Stimulated activated CD4-positive, alpha-beta T cell treated with anti-CD3 and anti-CD28 coated beads, Interleukin-4, amount 100 ng/mL, for 24 hours (primary cell): ENCODE measurements at regions not wholly inside any gene's neighbourhood (a gene's known extent, or its start where the extent isn't known, plus 50 kb on each side); places are given as distances from the start of the nearest gene placed in this dataset.

Source experiments
- DNase-seq: peaks from one replicate; pipeline ENCODE4 v3.0.0-alpha.2; 2020

DNA sequence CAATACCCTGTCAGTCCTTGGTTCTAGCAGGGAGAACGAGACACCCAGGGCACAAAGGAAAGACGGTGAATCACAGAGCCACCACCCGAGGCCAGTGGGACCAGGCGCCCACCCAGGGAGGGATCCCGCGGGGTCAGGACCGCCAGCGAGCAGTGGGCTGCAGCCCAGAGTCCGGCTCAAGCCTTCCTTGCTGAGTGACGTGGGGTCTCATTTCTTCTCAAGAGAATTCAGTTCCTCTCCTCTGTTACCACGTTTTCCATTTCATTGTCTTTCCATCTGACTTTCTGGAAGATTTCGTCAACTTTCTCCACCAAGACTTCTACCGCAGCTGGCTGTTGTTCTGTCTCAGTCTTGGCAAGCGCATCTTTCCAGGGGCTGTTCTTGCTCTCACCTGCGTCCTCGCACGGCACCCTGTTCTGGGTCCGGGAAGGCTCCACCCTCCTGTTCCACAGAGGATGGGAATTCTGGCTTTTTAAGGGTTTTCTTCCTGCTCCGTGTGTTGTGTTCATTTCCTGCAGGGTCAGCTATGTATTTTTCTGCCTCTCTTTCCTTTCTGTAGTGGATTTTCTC is 248.6 kb downstream of the NDUFA10 start:
- DNase-seq: no peak

DNA sequence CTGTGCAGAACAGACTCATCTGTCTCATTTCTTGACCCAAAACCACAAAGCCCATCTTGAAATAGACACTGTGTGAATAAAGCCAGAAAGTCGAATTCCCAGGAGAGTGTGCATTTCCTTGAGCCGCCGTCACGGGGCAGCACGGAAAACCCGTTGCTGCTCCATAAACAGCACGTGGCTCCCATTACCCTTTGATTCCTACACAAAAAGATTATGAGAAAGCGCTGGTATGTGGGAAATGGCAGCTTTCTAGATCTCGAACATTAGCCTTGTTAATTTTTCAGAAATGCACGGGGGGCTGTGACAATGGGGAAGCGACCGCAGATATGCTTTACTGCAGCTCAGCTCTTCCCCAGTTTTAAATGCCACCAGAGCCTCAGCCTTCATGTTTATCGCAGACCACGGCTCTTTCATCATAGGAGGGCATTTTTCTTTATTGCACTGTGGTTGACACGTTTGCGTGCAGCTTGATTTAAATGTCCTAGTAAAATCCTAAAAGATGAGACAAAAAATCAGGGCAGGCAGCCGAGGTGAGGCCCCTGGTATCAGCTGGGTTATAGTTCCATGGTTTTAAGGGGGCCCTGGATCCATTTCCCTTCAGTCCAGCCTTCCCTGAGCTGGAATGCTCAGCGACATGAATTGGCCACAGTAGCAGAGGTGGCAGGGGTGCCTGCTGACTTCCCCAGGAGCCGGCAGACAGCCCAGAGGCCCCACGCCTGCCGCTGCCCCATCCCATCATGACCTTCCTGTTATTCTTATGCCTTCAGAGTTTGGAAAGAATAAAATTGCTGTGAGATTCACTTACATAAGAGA is 249.3 kb downstream of the NDUFA10 start:
- DNase-seq: no peak

GRCh38 chr2:239774933-239775622 is 250.1 kb downstream of the NDUFA10 start:
- no peak for DNase-seq

GRCh38 chr2:239774142-239774462 is 251.0 kb downstream of the NDUFA10 start:
- DNase-seq: no peak

DNA sequence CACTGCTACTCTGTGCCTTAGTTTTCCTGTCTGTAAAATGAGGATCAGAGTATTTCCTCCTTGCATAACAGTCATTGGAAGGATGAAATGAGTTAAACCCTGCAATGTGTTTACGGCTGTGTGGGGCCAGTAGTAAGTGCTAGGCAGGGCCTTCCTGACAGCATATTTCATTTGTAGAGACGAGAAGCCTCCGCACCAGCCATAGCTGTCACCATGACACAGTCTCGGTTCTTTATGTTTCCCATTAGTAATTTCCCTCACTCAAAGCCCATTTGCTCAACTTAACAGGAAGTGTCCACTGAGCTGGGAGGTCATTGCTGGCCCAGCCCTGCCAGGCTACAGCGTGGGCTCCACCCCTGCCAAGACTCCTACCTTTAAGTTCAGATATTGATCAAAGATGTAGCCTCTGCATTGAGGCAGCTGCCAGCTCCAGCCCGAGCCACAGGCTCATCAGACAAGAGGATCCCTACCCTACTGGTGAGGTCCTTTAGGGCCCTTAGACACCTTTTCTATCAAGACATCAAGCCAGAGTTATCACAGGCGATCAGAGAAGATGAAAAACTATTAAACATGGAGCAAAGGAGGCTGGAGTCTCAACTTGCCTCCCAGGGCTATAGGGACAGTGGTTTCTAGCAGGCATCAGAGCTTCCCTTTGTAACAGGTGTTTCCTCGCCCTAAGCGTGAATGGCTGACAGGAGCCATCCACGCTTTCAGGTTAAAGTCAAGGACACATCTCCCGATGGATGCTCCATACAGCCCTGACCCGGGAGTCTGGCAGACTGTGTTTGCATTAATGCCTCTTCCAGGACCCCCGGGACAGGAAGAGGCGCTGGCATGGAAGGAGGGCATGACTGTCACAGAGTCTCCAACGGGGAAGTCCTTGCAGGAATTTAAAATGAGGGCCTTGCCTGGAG is 251.7 kb downstream of the NDUFA10 start:
- DNase-seq: no peak

DNA sequence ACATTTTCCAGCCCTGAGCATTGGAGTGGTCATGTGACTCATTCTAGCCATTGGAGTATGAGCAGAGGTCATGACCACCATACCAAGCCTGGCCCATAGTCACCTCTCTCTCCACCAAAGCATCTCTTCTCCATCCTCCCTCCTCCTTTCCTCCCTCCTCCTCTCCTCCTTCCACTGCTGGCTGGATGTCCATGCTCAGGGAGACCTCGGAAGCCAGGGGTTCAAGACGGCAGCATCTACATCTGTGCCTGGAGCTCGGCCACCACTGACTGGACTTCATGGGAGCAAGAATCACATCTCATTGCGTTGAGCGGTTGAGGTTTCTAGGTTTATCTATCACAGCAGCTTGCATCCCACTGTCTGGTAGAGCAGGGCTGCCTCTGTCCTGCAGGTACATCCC is 252.4 kb downstream of the NDUFA10 start:
- no peak for DNase-seq

- DNase-seq: no peak
Observed at GRCh38 chr2:239770246-239770639, 254.9 kb downstream of the NDUFA10 start.

DNA sequence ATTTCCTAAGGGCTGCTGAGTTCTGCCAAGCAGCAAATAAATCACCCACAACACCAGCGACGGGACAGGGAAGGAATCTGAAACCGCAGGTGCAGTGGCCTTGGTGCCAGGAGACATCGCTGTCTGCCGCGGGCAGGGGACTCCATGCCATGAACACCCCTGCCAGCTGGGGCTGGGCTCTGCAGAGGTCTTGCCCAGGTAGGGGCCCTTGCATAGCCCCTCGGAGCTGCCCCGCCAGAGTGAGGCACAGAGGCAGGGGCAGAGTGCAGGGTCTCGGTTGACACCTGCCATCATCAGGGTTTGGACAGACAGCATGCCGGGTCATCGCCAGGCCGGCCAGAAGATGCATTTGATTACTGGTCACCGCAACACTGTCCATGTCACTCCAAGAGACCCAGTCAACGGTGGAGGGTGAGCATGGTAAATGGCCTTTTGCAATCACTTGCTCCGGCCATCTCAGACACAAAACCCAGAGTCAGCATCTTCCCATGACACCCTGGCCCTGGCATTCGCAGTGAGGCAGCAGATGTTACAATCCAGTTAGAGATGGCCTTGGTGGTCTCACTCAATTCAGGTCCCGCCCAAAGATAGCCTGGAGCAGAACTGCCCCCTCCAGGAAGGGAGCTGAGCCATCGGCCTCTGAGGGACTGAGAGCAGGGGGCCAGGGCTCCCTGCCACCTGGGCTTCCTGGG is 255.4 kb downstream of the NDUFA10 start:
- DNase-seq: no peak

- no peak for DNase-seq
Observed at GRCh38 chr2:239768907-239769553, 256.1 kb downstream of the NDUFA10 start.

GRCh38 chr2:239768031-239768790 is 256.9 kb downstream of the NDUFA10 start:
- no peak for DNase-seq

DNA sequence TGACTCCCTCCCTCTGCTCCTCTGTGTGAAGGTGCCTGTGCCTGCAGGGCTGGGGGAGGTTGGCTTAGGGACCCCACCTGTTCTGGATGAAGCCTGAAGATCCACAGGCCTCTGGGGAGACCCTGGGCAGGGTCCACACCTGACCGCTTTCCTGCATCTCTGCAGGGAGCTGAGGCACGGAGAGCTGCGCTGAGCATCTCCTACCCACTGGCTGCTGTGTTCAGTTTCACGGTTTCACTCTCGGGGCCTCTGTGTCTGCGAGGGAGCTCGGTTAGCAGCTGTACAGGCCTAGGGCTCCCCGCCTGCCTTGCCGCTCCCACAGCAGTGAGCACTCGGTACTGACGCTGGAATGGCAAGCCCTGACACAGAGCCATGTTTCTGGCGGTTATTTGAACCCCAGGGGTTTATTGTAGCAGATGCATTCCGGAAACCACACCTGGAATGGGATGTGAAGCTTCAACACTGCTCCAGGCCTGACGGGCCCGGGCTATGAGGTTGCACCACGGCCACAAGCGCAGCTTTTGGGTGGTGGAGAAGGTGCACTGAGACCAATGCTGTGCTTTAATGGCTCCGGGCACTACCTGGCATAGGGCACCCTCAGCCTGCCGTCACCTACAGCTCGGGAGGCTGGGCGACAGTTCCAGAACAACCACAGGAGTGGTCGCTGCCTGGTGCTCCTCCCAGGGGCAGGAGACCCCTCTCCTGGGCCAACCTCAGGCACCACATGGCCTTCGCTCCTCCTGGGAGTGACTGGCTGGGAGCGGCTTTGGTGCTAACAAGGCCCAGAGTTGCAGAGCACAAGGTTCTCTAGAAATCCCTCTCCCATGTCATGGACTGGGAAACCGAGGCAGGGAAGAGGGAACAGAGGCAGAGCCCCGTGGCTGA is 257.9 kb downstream of the NDUFA10 start:
- DNase-seq: no peak

DNA sequence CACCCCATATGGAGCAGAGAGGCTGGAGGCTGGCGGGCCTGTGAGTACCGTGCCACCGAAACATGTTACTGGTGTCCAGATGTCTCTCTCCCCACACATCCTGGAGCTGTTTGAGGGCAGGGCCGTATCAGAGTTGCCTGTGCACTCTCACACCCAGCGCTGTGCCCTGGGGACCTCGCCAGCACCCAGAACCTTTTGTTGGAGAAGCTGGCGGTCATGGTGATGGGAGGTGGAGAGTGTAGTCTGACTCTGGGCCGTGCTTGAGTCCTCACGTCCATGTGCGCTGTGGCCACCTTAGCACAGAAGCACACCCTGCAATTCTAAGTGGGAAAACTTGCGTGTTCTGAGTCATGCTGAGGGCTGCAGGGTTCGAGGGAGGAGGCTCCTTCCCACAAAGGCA is 259.2 kb downstream of the NDUFA10 start:
- DNase-seq: no peak

- no peak for DNase-seq
Observed at GRCh38 chr2:239765076-239765845, 259.9 kb downstream of the NDUFA10 start.

GRCh38 chr2:239763433-239764097 is 261.6 kb downstream of the NDUFA10 start:
- no peak for DNase-seq

DNA sequence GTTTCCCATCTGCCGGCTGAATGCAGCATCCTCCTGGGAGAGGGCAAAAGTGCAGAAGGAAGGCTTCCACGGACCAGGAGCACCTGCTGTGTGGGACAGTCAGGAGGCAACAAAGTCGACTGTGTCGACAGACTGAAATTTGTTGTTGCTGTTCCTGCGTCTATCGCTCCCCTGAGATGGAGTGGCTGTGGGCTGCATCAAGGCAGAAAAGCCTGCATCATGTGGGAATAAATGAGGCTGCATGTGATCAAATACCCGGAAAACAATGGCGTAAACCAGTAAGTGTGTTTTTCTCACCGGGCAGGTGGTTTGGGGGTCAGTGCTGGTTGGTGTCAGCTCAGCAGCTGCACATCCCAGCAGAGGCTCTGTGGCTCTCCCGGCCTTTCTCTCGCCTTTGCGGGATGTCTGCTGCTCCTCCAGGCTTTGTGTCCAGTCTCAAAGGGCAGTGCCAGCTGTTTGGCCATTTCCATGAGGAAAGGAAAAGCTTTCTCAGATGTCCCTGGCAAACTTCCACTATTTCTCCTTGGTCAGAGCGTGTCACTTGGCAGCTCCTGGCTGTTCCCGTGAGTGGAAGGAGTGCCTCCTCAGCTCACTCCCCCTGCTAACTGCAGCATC is 262.4 kb downstream of the NDUFA10 start:
- DNase-seq: no peak

DNA sequence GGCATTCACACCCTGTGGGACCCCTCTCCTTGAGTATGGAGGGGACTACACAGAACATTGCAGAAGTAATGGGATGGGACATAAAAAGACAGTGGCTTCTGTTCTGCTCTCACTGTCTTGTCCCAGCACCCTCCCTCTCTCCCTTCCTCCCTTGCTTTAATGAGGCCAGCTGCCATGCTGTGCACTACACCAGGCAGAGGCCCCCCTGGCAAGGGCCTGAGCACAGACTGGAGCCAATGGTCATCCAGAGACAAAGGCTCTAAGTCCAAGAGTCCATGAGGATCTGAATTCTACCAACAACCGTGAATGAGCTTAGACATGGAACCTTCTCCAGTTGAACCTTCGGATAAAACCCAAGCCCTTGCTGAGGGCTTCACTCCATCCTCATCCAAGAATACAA is 263.0 kb downstream of the NDUFA10 start:
- no peak for DNase-seq

DNA sequence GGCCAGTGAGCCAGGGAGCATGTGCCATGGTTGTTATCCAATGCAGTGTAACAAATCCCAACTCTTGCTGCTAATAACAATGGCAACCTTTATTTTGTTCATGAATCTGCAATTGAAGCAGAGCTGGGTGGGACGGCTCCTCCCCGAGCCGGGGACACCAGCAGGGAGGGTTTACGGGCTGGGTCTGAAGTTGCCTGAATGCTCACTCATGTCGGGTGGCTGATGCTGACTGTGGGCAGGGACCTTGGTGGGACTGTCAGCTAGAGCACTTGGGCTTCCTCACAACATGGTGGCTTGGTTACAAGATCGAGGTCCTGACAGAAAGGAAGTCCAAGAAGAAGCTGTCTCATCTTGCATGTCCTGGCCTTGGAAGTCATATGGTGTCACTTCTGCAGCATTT is 264.5 kb downstream of the NDUFA10 start:
- no peak for DNase-seq

GRCh38 chr2:239758279-239758877 is 266.8 kb downstream of the NDUFA10 start:
- no peak for DNase-seq
